Vagina (tissue), 2 donors: ENCODE measurements at regions not wholly inside any gene's neighbourhood (a gene's known extent, or its start where the extent isn't known, plus 50 kb on each side); places are given as distances from the start of the nearest gene placed in this dataset.

Experiments used
- DNase-seq, 2 donors: peaks; one replicate each; pipeline ENCODE4 v3.0.0-alpha.2; 2017; ENCODE audit errors: extremely low spot score in 2 of 2
- H3K27ac ChIP-seq: fragments of 200-600 bp; sonication (generic); one replicate; pipeline ENCODE4 v1.5.1; 2019
- H3K27me3 ChIP-seq: fragments of 200-600 bp; sonication (generic); one replicate; pipeline ENCODE4 v1.5.1; 2019
- H3K36me3 ChIP-seq, 2 donors: fragments of 200-600 bp; sonication (generic); one replicate each; pipeline ENCODE4 v1.5.1; 2017 to 2019
- H3K4me1 ChIP-seq: fragments of 200-600 bp; sonication (generic); one replicate; pipeline ENCODE4 v1.5.1; 2019
- H3K4me3 ChIP-seq, 2 donors: fragments of 200-600 bp; sonication (generic); 1 replicate in 1 of 2; 2 replicates in 1 of 2; pipeline ENCODE4 v1.5.1; 2016 to 2019
- H3K9me3 ChIP-seq: fragments of 200-600 bp; sonication (generic); one replicate; pipeline ENCODE4 v1.5.1; 2019
- CTCF ChIP-seq, 3 experiments: fragments of 450-650 bp in 2 of 3; fragments of 200-600 bp in 1 of 3; sonication (generic) in 1 of 3; IDR thresholded peaks; one replicate each; pipeline ENCODE4 v1.5.1; 2017 to 2019; ENCODE audit warnings: antibody characterized with exemption in 3 of 3, mild to moderate bottlenecking in 2 of 3, moderate library complexity in 2 of 3
- POLR2A ChIP-seq, 2 donors: fragments of 450-650 bp; IDR thresholded peaks; one replicate each; pipeline ENCODE4 v1.6.1; 2017; ENCODE audit warnings: antibody characterized with exemption in 2 of 2, mild to moderate bottlenecking in 2 of 2, moderate library complexity in 2 of 2
- POLR2AphosphoS5 ChIP-seq, 2 donors: sonication (generic); formaldehyde crosslinking; IDR thresholded peaks; one replicate each; pipeline ENCODE4 v1.9.0; 2017; ENCODE audit warnings: antibody characterized with exemption in 2 of 2, mild to moderate bottlenecking in 2 of 2, low read depth in 1 of 2; ENCODE audit not compliant: insufficient read depth in 1 of 2
- intact Hi-C: fragments of 100-400 bp; cut with DNase I; formaldehyde crosslinking; loops from one replicate; pipeline ENCODE4 v1.15.1; 2023

GRCh38 chr10:3838460-3839437 is 53.7 kb upstream of the KLF6 start:
- no peak overlapping the region for H3K27ac ChIP-seq

GRCh38 chr10:3837647-3838459 is 52.8 kb upstream of the KLF6 start:
- no peaks in the 10 kb centered on the region for H3K9me3 ChIP-seq
- no peaks in the 10 kb centered on the region for H3K4me1 ChIP-seq
- no peak for TF ChIP-seq POLR2AphosphoS5 (IDR thresholded peaks at IDR 0.05; ENCODE audit: insufficient read depth in 1 of 2, low read depth in 1 of 2)
- no peak for TF ChIP-seq POLR2A (IDR thresholded peaks at IDR 0.05)
- no peak for TF ChIP-seq CTCF (IDR thresholded peaks at IDR 0.05)
- no peak for DNase-seq
- no peak overlapping the region for H3K27ac ChIP-seq
- no peaks in the 10 kb centered on the region for H3K36me3 ChIP-seq
- H3K27me3 ChIP-seq, result no peaks in the 10 kb centered on the region
- intact Hi-C loops, result no loop called here
- H3K4me3 ChIP-seq, result no peak overlapping the region

More at GRCh38 chr10:3838460-3839437, 53.7 kb upstream of the KLF6 start:
- intact Hi-C loops, result no loop called here
- Histone ChIP-seq H3K9me3 (no peaks in the 10 kb centered on the region), H3K27me3 (no peaks in the 10 kb centered on the region), H3K36me3 (no peaks in the 10 kb centered on the region), H3K4me1 (no peaks in the 10 kb centered on the region), H3K4me3 (no peak overlapping the region)
- TF ChIP-seq CTCF (IDR thresholded peaks at IDR 0.05), result no peak
- TF ChIP-seq POLR2AphosphoS5 (IDR thresholded peaks at IDR 0.05; ENCODE audit: insufficient read depth in 1 of 2, low read depth in 1 of 2), result no peak
- no peak for DNase-seq

GRCh38 chr10:3836222-3836820 is 51.3 kb upstream of the KLF6 start:
- no peak for DNase-seq
- TF ChIP-seq CTCF (IDR thresholded peaks at IDR 0.05) (no peak), POLR2AphosphoS5 (IDR thresholded peaks at IDR 0.05; ENCODE audit: insufficient read depth in 1 of 2, low read depth in 1 of 2) (no peak), POLR2A (IDR thresholded peaks at IDR 0.05) (no peak)
- Histone ChIP-seq H3K9me3 (no peaks in the 10 kb centered on the region), H3K36me3 (no peaks in the 10 kb centered on the region), H3K27ac (no peak overlapping the region), H3K4me3 (no peak overlapping the region), H3K4me1 (peaks cover 2% of the 10 kb centered on the region), H3K27me3 (no peaks in the 10 kb centered on the region)
- intact Hi-C loops, result no loop called here

- no peak overlapping the region for H3K4me3 ChIP-seq
- intact Hi-C loops, result no loop called here
- TF ChIP-seq POLR2A (IDR thresholded peaks at IDR 0.05) (no peak), CTCF (IDR thresholded peaks at IDR 0.05) (no peak), POLR2AphosphoS5 (IDR thresholded peaks at IDR 0.05; ENCODE audit: insufficient read depth in 1 of 2, low read depth in 1 of 2) (no peak)
- H3K9me3 ChIP-seq, result no peaks in the 10 kb centered on the region
- DNase-seq, result no peak
- H3K4me1 ChIP-seq, result peaks cover 8% of the 10 kb centered on the region
- no peaks in the 10 kb centered on the region for H3K27me3 ChIP-seq
- H3K36me3 ChIP-seq, result no peaks in the 10 kb centered on the region
- no peak overlapping the region for H3K27ac ChIP-seq
Measured at GRCh38 chr10:3835770-3836169, 50.8 kb upstream of the KLF6 start.
